Spleen (tissue), 11 donors: ENCODE measurements at regions not wholly inside any gene's neighbourhood (a gene's known extent, or its start where the extent isn't known, plus 50 kb on each side); places are given as distances from the start of the nearest gene placed in this dataset.

Source experiments
- DNase-seq: peaks from one replicate; pipeline ENCODE4 v3.0.0-alpha.2; 2020
- H3K27ac ChIP-seq, 8 donors: fragments of 200-600 bp; sonication (generic) in 7 of 8; 1 replicate in 4 of 8; 2 replicates in 4 of 8; pipeline versions ENCODE4 v1.5.0 to v1.8.0; 2016 to 2021; ENCODE audit warnings: inconsistent platforms in 4 of 8, mild to moderate bottlenecking in 4 of 8, moderate library complexity in 1 of 8
- H3K27me3 ChIP-seq, 7 donors: fragments of 200-600 bp; sonication (generic) in 6 of 7; replicated peaks in 1 of 7; 1 replicate in 4 of 7; 2 replicates in 3 of 7; pipeline versions ENCODE4 v1.5.0 to v1.8.0; 2016 to 2021; ENCODE audit warnings: inconsistent platforms in 3 of 7, mild to moderate bottlenecking in 1 of 7
- H3K36me3 ChIP-seq, 6 donors: fragments of 200-600 bp; sonication (generic) in 5 of 6; 1 replicate in 4 of 6; 2 replicates in 2 of 6; pipeline versions ENCODE4 v1.5.0 to v1.8.0; 2016 to 2021; ENCODE audit warnings: inconsistent platforms in 2 of 6
- H3K4me1 ChIP-seq, 6 donors: fragments of 200-600 bp; sonication (generic) in 5 of 6; 1 replicate in 3 of 6; 2 replicates in 3 of 6; pipeline versions ENCODE4 v1.5.0 to v1.8.0; 2016 to 2021; ENCODE audit warnings: inconsistent platforms in 3 of 6
- H3K4me3 ChIP-seq, 8 donors: fragments of 200-600 bp; sonication (generic) in 7 of 8; 1 replicate in 4 of 8; 2 replicates in 4 of 8; pipeline versions ENCODE4 v1.5.0 to v1.8.0; 2016 to 2021; ENCODE audit warnings: inconsistent platforms in 4 of 8, mild to moderate bottlenecking in 4 of 8, moderate library complexity in 2 of 8
- H3K9me3 ChIP-seq, 8 donors: fragments of 200-600 bp; sonication (generic) in 7 of 8; 1 replicate in 4 of 8; 2 replicates in 4 of 8; pipeline versions ENCODE4 v1.5.0 to v1.8.0; 2016 to 2021; ENCODE audit warnings: inconsistent platforms in 4 of 8
- CTCF ChIP-seq, 11 experiments: fragments of 200-600 bp in 7 of 11; fragments of 450-650 bp in 4 of 11; sonication (generic) in 4 of 11; IDR thresholded peaks in 8 of 11; conservative IDR thresholded peaks in 3 of 11; 1 replicate in 7 of 11; 2 replicates in 4 of 11; pipeline versions ENCODE4 v1.4.0 to v1.8.0; 2016 to 2021; ENCODE audit warnings: antibody characterized with exemption in 11 of 11, inconsistent platforms in 4 of 11, mild to moderate bottlenecking in 1 of 11
- POLR2A ChIP-seq, 3 donors: fragments of 450-650 bp; IDR thresholded peaks; one replicate each; pipeline ENCODE4 v1.5.1; 2017; ENCODE audit warnings: antibody characterized with exemption in 3 of 3, mild to moderate bottlenecking in 1 of 3
- POLR2AphosphoS5 ChIP-seq, 3 donors: sonication (generic); formaldehyde crosslinking; IDR thresholded peaks; one replicate each; pipeline ENCODE4 v1.5.1; 2017; ENCODE audit warnings: antibody characterized with exemption in 3 of 3
- WGBS, 5 donors: extraction: QIAGEN DNeasy Blood & Tissue Kit in 3 of 5; methylation state at CpG; one replicate each; pipeline versions ENCODE4 v1.1.5 to v1.1.7; 2013 to 2018; 5-methylcytosine and 5-hydroxymethylcytosine counted together
- intact Hi-C: fragments of 100-400 bp; cut with DNase I; formaldehyde crosslinking; loops from one replicate; pipeline ENCODE4 v1.15.0; 2023; ENCODE audit warnings: low total_unique reads
- donor health status: healthy with polysubstance abuse.
- donor health status: DM: no; HTN: no; CAD: no; lungs with moderate emphysema.
- donor health status: DM: no; HTN: no; CAD: no.
- donor health status: Bipolar disorder and iron deficiency.
- donor health status: healthy.
- donor health status: DM: no; HTN: no; CAD: no.
- donor health status: DM: yes; HTN: yes; CAD: no.

GRCh38 chr13:59363947-59364346, 799.8 kb downstream of the DIAPH3 start:
- WGBS, 5 donors = 61 to 86% (median 75%) methylated on average over 4 of the region's 4 CpGs

DNA sequence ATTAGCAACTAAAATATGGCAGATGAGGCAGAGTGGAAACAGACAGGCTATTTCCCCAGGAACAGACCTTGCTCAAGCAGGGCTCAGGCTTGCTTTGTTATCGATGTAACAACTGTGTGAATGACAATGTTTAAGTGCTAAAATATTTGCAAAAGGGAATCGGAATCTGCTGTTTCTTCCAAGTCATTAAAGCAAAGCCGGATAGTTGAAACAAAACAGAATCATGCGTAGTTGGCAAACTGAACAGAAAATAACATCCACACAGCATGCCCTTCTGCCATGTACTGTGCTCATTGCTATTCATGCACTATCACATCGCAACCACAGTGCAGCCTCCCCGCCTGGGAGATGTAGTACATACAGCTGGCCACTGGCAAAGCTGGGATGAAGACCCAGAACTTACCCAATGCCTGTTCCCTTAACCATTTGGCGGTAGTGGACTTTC, 799.1 kb downstream of the DIAPH3 start:
- Histone ChIP-seq H3K9me3 (no peaks in the 10 kb centered on the region), H3K4me1 (peaks cover 0 to 29% (median 11%) of the 10 kb centered on the region in 6 donors), H3K27me3 (no peaks in the 10 kb centered on the region), H3K27ac (no peak overlapping the region), H3K4me3 (no peak overlapping the region), H3K36me3 (no peaks in the 10 kb centered on the region)
- TF ChIP-seq CTCF (IDR thresholded peaks at IDR 0.05 in 8 of 11, conservative IDR thresholded peaks at IDR 0.05 in 3 of 11) (peak in 1 of 11 experiments; percentile 11), POLR2A (IDR thresholded peaks at IDR 0.05) (no peak), POLR2AphosphoS5 (IDR thresholded peaks at IDR 0.05) (no peak)
- 79 to 90% (median 87%) methylated on average over 7 of the region's 7 CpGs for WGBS, 5 donors
- no peak for DNase-seq
- intact Hi-C loops = no loop called here

More at GRCh38 chr13:59363947-59364346, 799.8 kb downstream of the DIAPH3 start:
- TF ChIP-seq POLR2A (IDR thresholded peaks at IDR 0.05) (no peak), CTCF (IDR thresholded peaks at IDR 0.05 in 8 of 11, conservative IDR thresholded peaks at IDR 0.05 in 3 of 11) (no peak), POLR2AphosphoS5 (IDR thresholded peaks at IDR 0.05) (no peak)
- H3K27ac ChIP-seq = no peak overlapping the region
- no peaks in the 10 kb centered on the region for H3K9me3 ChIP-seq
- no peaks in the 10 kb centered on the region for H3K36me3 ChIP-seq
- H3K4me3 ChIP-seq = no peak overlapping the region
- intact Hi-C loops = no loop called here
- peaks cover 0 to 27% (median 13%) of the 10 kb centered on the region in 6 donors for H3K4me1 ChIP-seq
- no peak for DNase-seq
- H3K27me3 ChIP-seq = no peaks in the 10 kb centered on the region

- Histone ChIP-seq H3K9me3 (peaks cover 0 to 7% (median 0%) of the 10 kb centered on the region in 8 donors), H3K36me3 (no peaks in the 10 kb centered on the region), H3K27me3 (no peaks in the 10 kb centered on the region), H3K27ac (peak overlapping the region in 6 of 8 donors; percentile 30 to 82 (median 68)), H3K4me1 (peaks cover 0 to 25% (median 8%) of the 10 kb centered on the region in 6 donors), H3K4me3 (no peak overlapping the region)
- 91 to 95% (median 94%) methylated on average over 5 of the region's 5 CpGs for WGBS, 5 donors
- TF ChIP-seq POLR2A (IDR thresholded peaks at IDR 0.05) (no peak), CTCF (IDR thresholded peaks at IDR 0.05 in 8 of 11, conservative IDR thresholded peaks at IDR 0.05 in 3 of 11) (no peak)
- DNase-seq = no peak
- intact Hi-C loops = no loop called here
Observed at GRCh38 chr13:59367467-59367866, 796.3 kb downstream of the DIAPH3 start.

- no peak for DNase-seq
- peaks cover 0 to 7% (median 0%) of the 10 kb centered on the region in 8 donors for H3K9me3 ChIP-seq
- H3K27ac ChIP-seq = peak overlapping the region in 7 of 8 donors; percentile 61 to 82 (median 69)
- no peak overlapping the region for H3K4me3 ChIP-seq
- no peaks in the 10 kb centered on the region for H3K27me3 ChIP-seq
- intact Hi-C loops = no loop called here
- TF ChIP-seq POLR2A (IDR thresholded peaks at IDR 0.05) = no peak
- no peak for TF ChIP-seq POLR2AphosphoS5 (IDR thresholded peaks at IDR 0.05)
- TF ChIP-seq CTCF (IDR thresholded peaks at IDR 0.05 in 8 of 11, conservative IDR thresholded peaks at IDR 0.05 in 3 of 11) = no peak
- 79 to 89% (median 87%) methylated on average over 3 of the region's 3 CpGs for WGBS, 5 donors
- peaks cover 0 to 25% (median 8%) of the 10 kb centered on the region in 6 donors for H3K4me1 ChIP-seq
- H3K36me3 ChIP-seq = no peaks in the 10 kb centered on the region
Observed at GRCh38 chr13:59367904-59368303, 795.8 kb downstream of the DIAPH3 start.
